Stimulated activated CD4-positive, alpha-beta T cell treated with anti-CD3 and anti-CD28 coated beads, Interleukin-12 subunit alpha, Interleukin-12 subunit beta, amount 100 ng/mL, for 24 hours (primary cell): ENCODE measurements at regions not wholly inside any gene's neighbourhood (a gene's known extent, or its start where the extent isn't known, plus 50 kb on each side); places are given as distances from the start of the nearest gene placed in this dataset.

Source experiments
- DNase-seq, 2 experiments: peaks; one replicate each; pipeline ENCODE4 v3.0.0-alpha.2; 2020; ENCODE audit warnings: low read depth in 2 of 2

GRCh38 chr10:111811517-111811916 is 372.0 kb downstream of the GPAM start:
- DNase-seq: no peak

- no peak for DNase-seq
Observed at GRCh38 chr10:111820471-111820870, 363.1 kb downstream of the GPAM start.

- no peak for DNase-seq
Observed at GRCh38 chr10:111821871-111822270, 361.7 kb downstream of the GPAM start.

- DNase-seq: no peak
Observed at GRCh38 chr10:111822661-111823060, 360.9 kb downstream of the GPAM start.

GRCh38 chr10:111824128-111824527 is 359.4 kb downstream of the GPAM start:
- no peak for DNase-seq

GRCh38 chr10:111830359-111830758 is 353.2 kb downstream of the GPAM start:
- DNase-seq: no peak

- no peak for DNase-seq
Observed at GRCh38 chr10:111831058-111831457, 352.5 kb downstream of the GPAM start.

GRCh38 chr10:111833251-111833650 is 350.3 kb downstream of the GPAM start:
- DNase-seq: no peak

GRCh38 chr10:111835574-111835973 is 348.0 kb downstream of the GPAM start:
- no peak for DNase-seq

GRCh38 chr10:111836064-111836463 is 347.5 kb downstream of the GPAM start:
- no peak for DNase-seq

GRCh38 chr10:111836571-111836970 is 347.0 kb downstream of the GPAM start:
- DNase-seq: no peak

GRCh38 chr10:111837086-111837485 is 346.5 kb downstream of the GPAM start:
- no peak for DNase-seq

- no peak for DNase-seq
Observed at GRCh38 chr10:111837985-111838384, 345.6 kb downstream of the GPAM start.

- DNase-seq: no peak
Observed at GRCh38 chr10:111840546-111840945, 343.0 kb downstream of the GPAM start.

GRCh38 chr10:111852801-111853200 is 330.8 kb downstream of the GPAM start:
- DNase-seq: no peak

GRCh38 chr10:111856631-111857030 is 326.9 kb downstream of the GPAM start:
- no peak for DNase-seq

- no peak for DNase-seq
Observed at GRCh38 chr10:111865550-111865949, 318.0 kb downstream of the GPAM start.

- DNase-seq: no peak
Observed at GRCh38 chr10:111871458-111871857, 312.1 kb downstream of the GPAM start.

- DNase-seq: no peak
Observed at GRCh38 chr10:111872591-111872990, 311.0 kb downstream of the GPAM start.

- DNase-seq: no peak
Observed at GRCh38 chr10:111873041-111873440, 310.5 kb downstream of the GPAM start.

GRCh38 chr10:111873621-111874135 is 309.9 kb downstream of the GPAM start:
- no peak for DNase-seq

GRCh38 chr10:111874576-111874975 is 309.0 kb downstream of the GPAM start:
- DNase-seq: no peak

- DNase-seq: no peak
Observed at GRCh38 chr10:111875725-111876124, 307.8 kb downstream of the GPAM start.

- DNase-seq: no peak
Observed at GRCh38 chr10:111877258-111877657, 306.3 kb downstream of the GPAM start.

GRCh38 chr10:111879969-111880368 is 303.6 kb downstream of the GPAM start:
- no peak for DNase-seq
